Stimulated activated CD4-positive, alpha-beta T cell treated with anti-CD3 and anti-CD28 coated beads, TNF-alpha, amount 100 ng/mL, for 1 hour (primary cell): ENCODE measurements at regions not wholly inside any gene's neighbourhood (a gene's known extent, or its start where the extent isn't known, plus 50 kb on each side); places are given as distances from the start of the nearest gene placed in this dataset.

Source experiments
- DNase-seq, 3 donors: peaks; one replicate each; pipeline ENCODE4 v3.0.0-alpha.2; 2020; ENCODE audit warnings: low read depth in 3 of 3, low spot score in 1 of 3

- DNase-seq, result no peak
These were observed 634.1 kb downstream of the TBC1D22A start for GRCh38 chr22:47396515-47396914.

DNA sequence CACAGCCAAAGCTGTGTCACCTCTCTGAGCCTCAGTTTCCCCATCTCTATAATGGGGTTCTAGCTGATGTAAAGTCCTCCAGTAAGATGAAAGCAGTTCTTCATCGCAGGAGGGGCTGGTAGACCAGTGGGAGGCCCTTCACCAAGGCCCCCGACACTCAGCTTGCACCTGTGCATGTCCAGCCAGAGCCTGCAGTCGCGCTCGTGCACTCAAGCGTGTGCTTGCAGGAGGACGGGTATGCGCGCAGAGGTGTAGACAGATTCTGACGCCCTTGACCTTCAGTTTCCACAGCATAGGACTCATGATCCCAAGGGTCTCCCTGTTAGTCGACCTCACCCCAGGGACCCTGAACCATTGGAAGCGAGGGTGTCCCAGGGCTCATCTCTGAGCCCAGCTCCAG, 633.7 kb downstream of the TBC1D22A start:
- DNase-seq, result no peak

DNA sequence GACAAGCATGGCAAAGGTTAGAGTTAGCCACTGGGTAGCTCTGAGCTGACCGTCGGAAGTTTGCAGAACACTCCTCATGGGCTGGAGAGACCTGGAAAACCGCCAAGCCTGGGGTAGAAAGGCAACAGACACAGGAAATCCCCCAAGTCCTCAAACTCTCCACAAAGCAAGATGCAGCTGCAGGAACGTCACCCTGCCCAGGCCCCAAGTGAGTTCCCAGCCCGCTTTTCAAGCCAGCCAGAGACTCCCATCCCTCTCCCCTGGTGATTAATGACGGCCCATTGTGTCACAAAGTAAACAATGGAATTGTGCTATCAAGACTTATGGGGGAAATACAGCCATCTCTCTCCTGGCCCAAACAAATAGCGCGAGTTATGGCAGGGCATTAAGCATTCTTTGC, 633.0 kb downstream of the TBC1D22A start:
- DNase-seq, result no peak

DNA sequence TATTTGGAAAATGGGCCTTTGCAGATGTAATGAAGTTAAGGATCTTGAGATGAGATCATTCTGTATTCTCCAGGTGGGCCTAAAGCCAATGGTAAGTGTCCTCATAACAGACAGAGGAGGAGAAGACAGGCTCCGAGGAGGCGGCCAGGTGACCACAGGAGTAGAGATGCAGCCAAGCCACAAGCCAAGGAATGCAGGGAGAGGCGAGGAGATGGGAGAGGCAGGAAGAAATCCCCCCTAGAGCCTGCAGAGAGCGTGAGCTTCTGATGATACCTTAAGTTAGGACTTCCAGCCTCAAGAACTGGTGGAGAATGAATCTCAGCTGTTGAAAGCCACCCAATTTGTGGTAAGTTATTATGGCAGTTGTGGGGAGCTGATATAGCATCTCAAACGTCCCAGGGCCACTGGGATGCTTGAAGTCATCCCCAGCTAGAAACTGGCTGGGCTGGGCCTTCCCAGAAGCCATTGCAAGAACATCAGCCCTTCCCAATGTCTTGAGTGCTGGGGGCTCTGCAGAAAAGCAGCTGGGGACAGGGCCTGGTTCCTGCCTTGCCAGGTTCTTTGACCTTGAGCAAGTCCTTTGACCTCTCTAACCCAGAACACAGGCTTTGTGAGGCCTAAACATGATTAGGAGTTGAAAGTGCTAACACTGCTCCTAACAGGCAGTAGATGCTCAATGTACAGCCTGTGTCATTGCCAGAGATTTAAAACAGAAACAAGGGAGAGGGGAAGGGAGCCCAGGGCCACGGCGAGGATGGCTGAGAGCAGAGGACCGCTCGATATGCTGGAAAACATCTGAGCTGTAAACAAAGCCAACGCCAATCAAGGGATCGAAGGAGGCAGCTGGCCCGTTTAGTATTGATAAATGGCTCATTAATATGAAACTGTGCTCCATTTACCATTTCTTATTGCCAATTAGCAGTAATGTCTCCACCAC, 632.3 kb downstream of the TBC1D22A start:
- no peak for DNase-seq

DNA sequence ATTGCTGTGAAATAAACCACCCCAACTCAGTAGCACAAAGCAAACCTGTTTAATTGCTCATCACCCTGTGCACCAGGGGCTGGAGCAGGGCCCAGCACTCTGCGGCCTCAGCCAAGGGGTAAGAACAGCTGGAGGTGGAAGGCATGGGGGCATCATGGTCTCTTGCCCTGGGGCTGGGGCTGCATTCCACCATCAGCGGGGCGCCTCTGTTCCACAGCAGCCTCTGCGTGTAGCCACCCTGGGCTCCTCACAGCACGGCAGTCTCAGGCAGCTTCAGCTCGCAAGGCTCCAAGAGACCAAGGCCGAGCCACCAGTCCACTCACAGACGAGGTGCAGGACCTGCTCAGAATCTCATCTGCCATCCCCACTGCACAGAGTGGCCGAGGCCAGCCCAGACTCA, 630.7 kb downstream of the TBC1D22A start:
- no peak for DNase-seq

GRCh38 chr22:47392729-47393128, 630.3 kb downstream of the TBC1D22A start:
- DNase-seq, result no peak

GRCh38 chr22:47392054-47392347, 629.6 kb downstream of the TBC1D22A start:
- no peak for DNase-seq

DNA sequence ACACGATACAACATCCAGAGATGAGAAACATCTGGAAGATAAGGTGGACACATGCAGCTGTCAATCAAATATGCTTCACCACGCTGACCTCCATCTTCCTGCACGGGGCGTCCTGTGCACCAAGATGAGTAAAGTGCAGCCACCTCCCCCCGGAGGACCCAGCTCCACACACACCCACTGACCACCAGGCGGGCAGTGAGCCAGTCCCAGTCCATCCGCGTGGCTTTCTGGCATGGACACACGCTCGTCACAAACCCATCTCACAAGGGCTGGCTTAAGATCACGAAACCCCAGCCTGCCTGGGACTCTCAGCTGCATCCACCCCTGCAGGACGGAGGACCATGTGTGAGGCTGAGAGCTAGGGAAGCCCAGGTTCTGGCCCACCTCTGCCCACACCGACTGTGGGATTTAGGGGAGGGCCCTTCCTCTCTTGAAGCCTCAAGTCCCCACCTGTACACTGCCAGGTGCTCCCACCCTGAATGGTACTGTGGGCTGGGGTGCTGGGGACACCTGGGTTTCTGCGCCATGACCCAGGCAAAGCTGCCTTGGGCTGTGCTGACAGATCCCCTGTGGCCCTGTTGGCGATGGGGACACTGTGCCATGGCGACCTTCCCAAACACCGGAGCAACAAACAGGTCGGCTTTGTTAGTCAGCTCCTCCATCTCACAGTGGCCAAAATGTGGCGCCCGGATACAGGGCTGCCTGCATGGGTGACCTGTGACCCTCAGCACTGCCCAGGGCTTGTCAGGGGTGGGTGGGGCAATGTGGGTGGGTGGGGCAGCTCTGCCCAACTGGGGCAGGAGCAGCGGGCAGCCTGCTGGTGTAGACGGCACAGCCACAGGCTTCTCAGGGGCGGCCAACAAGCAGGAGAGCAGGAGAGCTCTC, 629.0 kb downstream of the TBC1D22A start:
- DNase-seq, result no peak

GRCh38 chr22:47390026-47390970, 627.8 kb downstream of the TBC1D22A start:
- DNase-seq, result no peak

DNA sequence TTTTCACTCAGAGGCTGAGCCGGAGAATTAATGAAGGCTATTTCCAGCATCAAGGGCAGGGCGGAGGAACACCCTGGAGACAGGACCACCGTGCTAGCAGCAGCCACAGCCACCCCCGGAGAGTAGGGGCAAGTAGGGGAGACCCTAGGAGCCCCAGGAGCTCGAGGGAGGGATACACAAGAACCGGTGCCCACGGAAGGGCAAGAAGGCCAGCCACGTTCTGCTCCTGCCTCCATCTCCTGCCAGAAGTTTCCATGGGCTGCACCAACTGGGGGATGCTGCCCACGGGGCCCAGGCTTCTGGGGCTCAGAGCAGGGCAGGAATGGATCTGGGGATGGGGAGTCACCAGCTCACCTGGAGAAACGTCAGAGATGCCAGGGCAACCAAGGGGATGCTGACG, 626.8 kb downstream of the TBC1D22A start:
- DNase-seq, result no peak

DNA sequence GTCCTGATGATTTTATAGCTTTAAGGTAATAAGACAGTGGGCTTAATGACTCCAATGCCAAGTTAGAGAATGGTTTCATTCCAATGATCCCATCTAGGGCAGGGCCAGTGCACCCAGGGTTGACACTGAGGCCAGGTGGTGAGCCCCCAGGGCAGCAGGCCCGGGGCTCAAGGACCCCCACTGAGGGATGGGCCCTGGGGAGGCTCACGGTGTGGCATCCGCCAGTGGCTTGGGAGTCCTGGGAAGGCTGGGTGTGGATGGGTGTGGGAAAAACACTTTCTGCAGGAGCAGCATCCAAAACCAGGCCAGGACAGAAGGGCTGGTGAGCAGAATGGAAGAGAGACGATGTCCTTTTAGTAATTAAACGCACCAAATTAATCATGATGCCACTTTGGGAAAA, 626.3 kb downstream of the TBC1D22A start:
- no peak for DNase-seq

GRCh38 chr22:47388331-47388730, 625.9 kb downstream of the TBC1D22A start:
- no peak for DNase-seq

GRCh38 chr22:47386812-47387510, 624.5 kb downstream of the TBC1D22A start:
- DNase-seq, result no peak

DNA sequence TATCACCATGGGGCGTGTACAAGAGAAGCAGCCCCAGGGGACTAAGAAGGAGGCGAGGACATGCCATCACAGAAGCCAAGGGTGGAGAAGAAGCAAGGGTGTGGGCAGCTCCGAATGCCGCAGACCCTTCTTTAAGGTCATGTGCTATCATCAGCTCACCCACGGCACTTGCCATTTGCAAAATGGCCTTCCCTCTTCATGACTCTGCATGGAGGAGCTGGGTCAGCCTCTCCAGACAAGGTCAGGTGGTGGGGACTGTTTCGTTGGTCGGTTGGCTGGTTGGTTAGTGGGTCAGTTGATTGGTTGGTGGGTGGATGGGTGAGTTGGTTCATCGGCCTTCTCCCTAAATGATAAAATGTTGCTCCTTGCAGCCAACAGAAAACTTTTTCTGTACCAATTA, 622.5 kb downstream of the TBC1D22A start:
- no peak for DNase-seq

DNA sequence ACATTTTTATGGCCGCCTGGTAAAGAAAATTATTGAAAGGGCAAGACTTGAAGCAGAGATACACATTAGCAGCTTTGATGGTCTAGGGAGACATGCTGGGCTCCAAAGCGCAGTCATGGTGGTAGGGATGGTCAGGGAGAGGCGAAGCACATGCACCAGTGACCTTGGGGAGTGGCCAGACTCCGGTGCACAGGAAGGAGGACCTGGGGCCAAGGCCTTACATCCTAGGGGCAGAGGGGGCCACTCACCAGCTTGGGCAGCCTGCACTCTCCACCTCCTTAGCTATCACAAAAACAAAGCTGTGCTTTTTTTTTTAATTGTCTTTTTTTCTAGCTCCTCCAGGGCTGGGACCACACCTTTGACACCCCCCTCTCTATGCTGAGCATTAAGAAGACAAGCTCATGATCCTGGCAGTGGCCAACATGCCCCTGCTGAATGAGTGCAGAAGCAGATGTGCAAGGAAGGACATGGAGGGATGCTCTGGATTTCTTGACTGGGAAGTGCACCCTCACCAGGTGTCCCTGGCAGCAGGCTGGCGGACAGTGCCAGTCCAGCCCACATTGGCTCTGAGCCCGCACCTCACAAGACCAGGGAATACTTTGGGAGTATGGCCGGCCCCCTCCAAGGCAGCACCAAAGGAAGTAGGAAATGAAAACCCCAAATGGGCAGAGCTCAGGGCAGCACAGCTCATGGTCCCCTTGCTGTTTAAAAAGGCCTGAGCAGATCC, 619.9 kb downstream of the TBC1D22A start:
- no peak for DNase-seq

DNA sequence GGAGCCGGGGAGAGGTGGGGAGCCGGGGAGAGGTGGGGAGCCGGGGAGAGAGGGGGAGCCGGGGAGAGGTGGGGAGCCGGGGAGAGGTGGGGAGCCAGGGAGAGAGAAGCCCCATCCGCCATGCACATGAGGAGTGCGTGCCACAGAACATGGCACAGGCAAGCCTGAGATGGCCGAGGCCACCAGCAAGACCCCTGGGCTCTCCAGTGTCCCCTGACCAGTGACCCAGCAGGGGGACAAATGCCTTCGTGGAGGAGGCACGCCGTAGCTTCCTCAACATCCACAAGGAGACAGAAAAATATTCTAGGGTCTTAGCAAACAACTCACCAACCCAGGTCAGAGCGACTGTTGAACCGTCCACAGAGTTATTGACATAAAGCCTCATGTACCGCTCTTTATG, 618.8 kb downstream of the TBC1D22A start:
- no peak for DNase-seq

DNA sequence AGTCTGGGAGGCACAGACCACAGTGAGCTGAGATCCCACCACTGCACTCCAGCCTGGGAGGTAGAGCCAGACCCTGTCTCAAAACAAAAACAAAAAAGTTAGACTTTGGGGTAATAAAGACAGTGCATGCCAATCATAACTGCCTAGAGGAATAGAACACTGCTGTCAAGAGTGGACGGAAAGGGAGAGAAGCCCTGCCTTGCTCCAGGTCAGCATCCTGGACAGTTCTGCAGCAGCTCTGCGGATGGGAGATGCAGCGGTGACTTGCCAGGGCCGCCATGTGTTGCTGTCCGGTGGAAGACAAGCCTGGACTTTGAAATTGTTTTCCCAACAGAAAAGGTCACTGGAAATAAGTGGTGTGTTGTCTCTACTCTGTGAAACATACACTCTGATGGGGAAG, 618.2 kb downstream of the TBC1D22A start:
- DNase-seq, result no peak

DNA sequence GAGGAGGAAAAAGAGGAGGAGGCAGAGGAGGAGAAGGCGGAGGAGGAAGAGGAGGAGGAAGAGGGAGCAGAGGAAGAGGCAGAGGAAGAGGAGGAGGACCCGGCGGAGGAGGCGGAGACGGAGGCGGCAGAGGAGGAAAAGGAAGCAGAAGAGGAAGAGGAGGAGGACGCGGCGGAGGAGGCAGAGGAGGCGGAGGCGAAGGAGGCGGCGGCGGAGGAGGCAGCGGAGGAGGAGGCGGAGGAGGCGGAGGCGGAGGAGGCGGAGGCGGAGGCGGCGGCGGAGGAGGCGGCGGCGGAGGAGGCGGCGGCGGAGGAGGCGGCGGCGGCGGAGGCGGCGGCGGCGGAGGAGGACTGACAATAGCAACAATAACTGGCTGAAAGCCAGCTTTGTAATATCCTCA, 616.6 kb downstream of the TBC1D22A start:
- DNase-seq, result no peak

DNA sequence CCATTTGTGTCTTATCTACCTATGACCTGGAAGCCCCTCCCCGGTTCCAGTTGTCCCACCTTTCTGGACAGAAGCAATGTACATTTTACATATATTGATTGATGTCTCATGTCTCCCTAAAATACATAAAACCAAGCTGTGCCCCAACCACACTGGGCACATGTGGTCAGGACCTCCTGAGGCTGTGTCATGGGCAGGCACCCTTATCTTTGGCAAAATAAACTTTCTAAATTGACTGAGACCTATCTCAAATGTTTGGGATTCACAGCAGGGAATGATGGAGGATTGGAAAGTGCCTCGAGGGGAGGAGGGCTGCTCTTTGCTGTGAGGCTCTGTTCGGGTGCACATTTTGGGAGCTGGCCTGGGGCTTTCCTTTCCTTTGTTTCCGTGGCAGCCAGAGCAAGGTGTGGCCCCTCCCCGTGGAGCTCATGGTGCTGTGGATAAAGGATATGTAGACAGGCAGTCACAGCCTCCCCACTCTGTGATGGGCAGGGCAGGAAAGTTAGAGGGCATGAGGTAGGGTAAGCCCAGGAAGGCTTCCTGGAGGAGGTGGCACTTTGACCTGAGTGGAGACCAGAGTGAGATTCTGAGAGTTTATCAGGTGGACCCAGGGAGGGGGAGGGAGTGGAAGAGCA, 615.6 kb downstream of the TBC1D22A start:
- no peak for DNase-seq
